CD4-positive, alpha-beta memory T cell (primary cell): ENCODE measurements at regions not wholly inside any gene's neighbourhood (a gene's known extent, or its start where the extent isn't known, plus 50 kb on each side); places are given as distances from the start of the nearest gene placed in this dataset.
"Not testable (repeated sequence)": the region's sequence is repeated elsewhere in the genome, so short reads cannot be mapped to it uniquely, and the experiment has no call there.

Experiments used
- CTCF ChIA-PET: fragments of 350-600 bp; sonication (Branson Sonifier 250); formaldehyde crosslinking; loops from one replicate; lab custom pipeline; 2021; ENCODE audit warnings: inconsistent platforms; ENCODE audit not compliant: partially characterized antibody; lab: Charles Lee
- POLR2A ChIA-PET: fragments of 350-600 bp; sonication (Branson Sonifier 250); formaldehyde crosslinking; loops from one replicate; lab custom pipeline; 2021; ENCODE audit not compliant: partially characterized antibody; lab: Charles Lee
- DNase-seq, 5 donors: peaks; one replicate each; pipeline versions ENCODE4 v3.0.0 to v3.0.0-alpha.2; 2020 to 2022; ENCODE audit warnings: mixed read lengths in 1 of 5
- H3K27ac ChIP-seq: one replicate; pipeline ENCODE4 v1.7.0; 2013; ENCODE audit warnings: low read depth, low read length
- H3K27me3 ChIP-seq: 2 replicates; pipeline ENCODE4 v1.7.0; 2013; ENCODE audit warnings: mild to moderate bottlenecking, low read length, moderate library complexity; ENCODE audit not compliant: insufficient read depth
- H3K36me3 ChIP-seq: 2 replicates; pipeline ENCODE4 v1.7.0; 2013; ENCODE audit warnings: mild to moderate bottlenecking, low read length, moderate library complexity; ENCODE audit not compliant: insufficient read depth
- H3K4me1 ChIP-seq: 2 replicates; pipeline ENCODE4 v1.7.0; 2013; ENCODE audit warnings: mild to moderate bottlenecking, low read length, moderate library complexity; ENCODE audit not compliant: insufficient read depth
- H3K4me3 ChIP-seq, 2 donors: one replicate each; pipeline ENCODE4 v1.7.0; 2013; ENCODE audit warnings: low read length in 2 of 2, mild to moderate bottlenecking in 1 of 2
- H3K9me3 ChIP-seq, 2 donors: one replicate each; pipeline ENCODE4 v1.7.0; 2013; ENCODE audit warnings: low read length in 2 of 2, control low read depth in 1 of 2; ENCODE audit not compliant: control insufficient read depth in 1 of 2
- H3K27ac Mint-ChIP-seq, 7 donors: one replicate each; pipeline ENCODE4 v1.8.0; 2020 to 2021; ENCODE audit warnings: mixed read lengths in 7 of 7, mild to moderate bottlenecking in 6 of 7, inconsistent platforms in 3 of 7, moderate library complexity in 3 of 7
- H3K27me3 Mint-ChIP-seq, 2 donors: one replicate each; pipeline ENCODE4 v1.8.0; 2020 to 2021; ENCODE audit warnings: mixed read lengths in 2 of 2
- H3K36me3 Mint-ChIP-seq, 2 donors: one replicate each; pipeline ENCODE4 v1.8.0; 2020 to 2021; ENCODE audit warnings: mixed read lengths in 2 of 2, inconsistent platforms in 1 of 2, mild to moderate bottlenecking in 1 of 2
- H3K4me1 Mint-ChIP-seq, 4 donors: one replicate each; pipeline ENCODE4 v1.8.0; 2020 to 2021; ENCODE audit warnings: mixed read lengths in 4 of 4, mild to moderate bottlenecking in 1 of 4
- H3K4me3 Mint-ChIP-seq, 8 donors: one replicate each; pipeline ENCODE4 v1.8.0; 2020 to 2021; ENCODE audit warnings: mixed read lengths in 8 of 8, mild to moderate bottlenecking in 7 of 8, moderate library complexity in 6 of 8, inconsistent platforms in 3 of 8
- H3K9me3 Mint-ChIP-seq, 8 donors: one replicate each; pipeline ENCODE4 v1.8.0; 2020 to 2021; ENCODE audit warnings: mixed read lengths in 8 of 8, mild to moderate bottlenecking in 5 of 8, inconsistent platforms in 3 of 8, moderate library complexity in 1 of 8
- intact Hi-C: fragments of 100-400 bp; cut with micrococcal nuclease; formaldehyde crosslinking; loops from one replicate; pipeline ENCODE4 v1.15.1; 2023

- H3K27me3 ChIP-seq, H3K4me3 Mint-ChIP-seq, DNase-seq, CTCF ChIA-PET, intact Hi-C loops, H3K4me1 Mint-ChIP-seq, H3K4me1 ChIP-seq, H3K9me3 Mint-ChIP-seq, H3K36me3 Mint-ChIP-seq, H3K27me3 Mint-ChIP-seq, H3K4me3 ChIP-seq, H3K36me3 ChIP-seq, POLR2A ChIA-PET, H3K27ac Mint-ChIP-seq, H3K9me3 ChIP-seq, H3K27ac ChIP-seq: not testable (repeated sequence)
Measured at GRCh38 chr16:18119092-18119491, 217.4 kb downstream of the NPIPA8 start.

- DNase-seq, H3K4me3 ChIP-seq, H3K4me3 Mint-ChIP-seq, H3K4me1 Mint-ChIP-seq, H3K4me1 ChIP-seq, H3K27ac ChIP-seq, POLR2A ChIA-PET, H3K36me3 ChIP-seq, H3K36me3 Mint-ChIP-seq, intact Hi-C loops, H3K27me3 Mint-ChIP-seq, H3K27ac Mint-ChIP-seq, H3K27me3 ChIP-seq, H3K9me3 Mint-ChIP-seq, H3K9me3 ChIP-seq, CTCF ChIA-PET: not testable (repeated sequence)
Measured at GRCh38 chr16:18118684-18119083, 217.9 kb downstream of the NPIPA8 start.

- H3K27me3 Mint-ChIP-seq, H3K27me3 ChIP-seq, H3K9me3 Mint-ChIP-seq, H3K36me3 ChIP-seq, H3K4me3 ChIP-seq, H3K4me1 Mint-ChIP-seq, H3K4me1 ChIP-seq, intact Hi-C loops, H3K9me3 ChIP-seq, H3K4me3 Mint-ChIP-seq, CTCF ChIA-PET, H3K36me3 Mint-ChIP-seq, H3K27ac Mint-ChIP-seq, DNase-seq, POLR2A ChIA-PET, H3K27ac ChIP-seq: not testable (repeated sequence)
Measured at GRCh38 chr16:18118071-18118470, 218.5 kb downstream of the NPIPA8 start.

GRCh38 chr16:18104412-18104811, 232.1 kb downstream of the NPIPA8 start:
- not testable (repeated sequence) for DNase-seq, H3K4me3 Mint-ChIP-seq

GRCh38 chr16:18101077-18101476, 235.5 kb downstream of the NPIPA8 start:
- H3K27me3 ChIP-seq, H3K4me3 ChIP-seq, POLR2A ChIA-PET, H3K9me3 Mint-ChIP-seq, H3K27ac Mint-ChIP-seq, H3K4me3 Mint-ChIP-seq, H3K27me3 Mint-ChIP-seq, H3K36me3 ChIP-seq, H3K27ac ChIP-seq, H3K4me1 Mint-ChIP-seq, DNase-seq, CTCF ChIA-PET, H3K9me3 ChIP-seq, H3K36me3 Mint-ChIP-seq, intact Hi-C loops, H3K4me1 ChIP-seq: not testable (repeated sequence)

More at GRCh38 chr16:18104412-18104811, 232.1 kb downstream of the NPIPA8 start:
- H3K36me3 Mint-ChIP-seq, intact Hi-C loops, H3K4me3 ChIP-seq, H3K36me3 ChIP-seq, CTCF ChIA-PET, H3K9me3 Mint-ChIP-seq, POLR2A ChIA-PET, H3K4me1 ChIP-seq, H3K27ac Mint-ChIP-seq, H3K9me3 ChIP-seq, H3K27ac ChIP-seq, H3K4me1 Mint-ChIP-seq, H3K27me3 ChIP-seq, H3K27me3 Mint-ChIP-seq: not testable (repeated sequence)

GRCh38 chr16:18092605-18093004, 243.9 kb downstream of the NPIPA8 start:
- H3K27ac ChIP-seq, H3K9me3 ChIP-seq, H3K4me3 ChIP-seq, H3K36me3 Mint-ChIP-seq, POLR2A ChIA-PET, CTCF ChIA-PET, H3K4me1 Mint-ChIP-seq, DNase-seq, H3K27me3 ChIP-seq, H3K27me3 Mint-ChIP-seq, intact Hi-C loops, H3K4me1 ChIP-seq, H3K9me3 Mint-ChIP-seq, H3K27ac Mint-ChIP-seq, H3K36me3 ChIP-seq, H3K4me3 Mint-ChIP-seq: not testable (repeated sequence)

- H3K4me1 Mint-ChIP-seq, H3K9me3 Mint-ChIP-seq, H3K27ac ChIP-seq, H3K4me3 Mint-ChIP-seq, DNase-seq, H3K27me3 ChIP-seq, CTCF ChIA-PET, intact Hi-C loops, H3K27me3 Mint-ChIP-seq, H3K36me3 Mint-ChIP-seq, H3K27ac Mint-ChIP-seq, H3K9me3 ChIP-seq, POLR2A ChIA-PET, H3K36me3 ChIP-seq, H3K4me3 ChIP-seq, H3K4me1 ChIP-seq: not testable (repeated sequence)
Measured at GRCh38 chr16:18080658-18081363, 255.7 kb downstream of the NPIPA8 start.

GRCh38 chr16:18077910-18078309, 258.6 kb downstream of the NPIPA8 start:
- H3K4me3 Mint-ChIP-seq, H3K4me3 ChIP-seq, H3K27me3 ChIP-seq, H3K27ac ChIP-seq, DNase-seq, intact Hi-C loops, H3K27ac Mint-ChIP-seq, POLR2A ChIA-PET, H3K27me3 Mint-ChIP-seq, H3K9me3 ChIP-seq, H3K4me1 ChIP-seq, H3K36me3 Mint-ChIP-seq, H3K9me3 Mint-ChIP-seq, CTCF ChIA-PET, H3K4me1 Mint-ChIP-seq, H3K36me3 ChIP-seq: not testable (repeated sequence)
